GM12892 (cell line): ENCODE measurements at regions not wholly inside any gene's neighbourhood (a gene's known extent, or its start where the extent isn't known, plus 50 kb on each side); places are given as distances from the start of the nearest gene placed in this dataset.

ENCODE experiments used
- POLR2A ChIP-seq: IDR thresholded peaks from 2 replicates; pipeline ENCODE4 v1.6.1; 2011; ENCODE audit warnings: low read depth, low read length, control low read depth
- POLR2AphosphoS5 ChIP-seq: IDR thresholded peaks from 2 replicates; pipeline ENCODE4 v1.6.1; 2011; ENCODE audit warnings: low read depth, low read length, control low read depth
- TAF1 ChIP-seq: IDR thresholded peaks from 2 replicates; pipeline ENCODE4 v1.6.1; 2011; ENCODE audit warnings: low read depth, mild to moderate bottlenecking, control low read depth, low read length, borderline replicate concordance

DNA sequence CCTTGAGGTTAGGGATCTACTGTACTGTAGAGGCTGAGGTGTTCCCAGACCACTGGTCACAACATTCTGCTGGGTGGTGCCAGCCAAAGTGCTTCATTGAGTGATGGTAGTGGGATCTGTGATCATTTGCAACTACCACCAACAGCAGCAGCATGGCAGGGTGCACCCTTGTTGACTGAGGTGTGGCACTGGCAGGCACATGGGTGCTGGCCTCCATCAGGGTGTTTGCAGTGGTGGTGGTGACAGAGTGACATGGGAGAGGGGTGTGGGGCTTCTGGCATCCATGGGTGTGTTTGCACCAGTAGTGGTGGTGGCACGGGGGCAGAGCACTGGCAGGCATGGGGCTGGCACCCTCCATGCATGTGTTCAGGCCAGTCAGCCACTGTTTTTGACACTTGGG, 183.7 kb upstream of the LYPLAL1 start:
- TF ChIP-seq POLR2AphosphoS5 = no peak
- TF ChIP-seq POLR2A = no peak
- TF ChIP-seq TAF1 = no peak
